Fibroblast of skin of right biceps (primary cell): ENCODE measurements at regions not wholly inside any gene's neighbourhood (a gene's known extent, or its start where the extent isn't known, plus 50 kb on each side); places are given as distances from the start of the nearest gene placed in this dataset.

Experiments
- DNase-seq: peaks from one replicate; pipeline ENCODE4 v3.0.0-alpha.2; 2013

GRCh38 chr5:30845194-30845593 is 348.3 kb upstream of the CDH6 start:
- no peak for DNase-seq

- DNase-seq: no peak
These were observed 349.9 kb upstream of the CDH6 start for GRCh38 chr5:30843541-30843940.

GRCh38 chr5:30839956-30840355 is 353.5 kb upstream of the CDH6 start:
- DNase-seq: no peak

- no peak for DNase-seq
These were observed 354.5 kb upstream of the CDH6 start for GRCh38 chr5:30838936-30839496.

GRCh38 chr5:30832519-30832918 is 361.0 kb upstream of the CDH6 start:
- no peak for DNase-seq

GRCh38 chr5:30831605-30832004 is 361.9 kb upstream of the CDH6 start:
- DNase-seq: no peak

GRCh38 chr5:30831123-30831522 is 362.4 kb upstream of the CDH6 start:
- DNase-seq: no peak

GRCh38 chr5:30811298-30811697 is 382.2 kb upstream of the CDH6 start:
- no peak for DNase-seq

GRCh38 chr5:30809933-30810332 is 383.6 kb upstream of the CDH6 start:
- DNase-seq: no peak

GRCh38 chr5:30808996-30809395 is 384.5 kb upstream of the CDH6 start:
- no peak for DNase-seq

GRCh38 chr5:30804739-30805505 is 388.6 kb upstream of the CDH6 start:
- no peak for DNase-seq

GRCh38 chr5:30802961-30803705 is 390.4 kb upstream of the CDH6 start:
- DNase-seq: peak; percentile 17

- DNase-seq: no peak
These were observed 411.8 kb upstream of the CDH6 start for GRCh38 chr5:30781643-30782042.

GRCh38 chr5:30768056-30768690 is 425.3 kb upstream of the CDH6 start:
- peak; percentile 6 for DNase-seq

GRCh38 chr5:30765706-30766105 is 427.8 kb upstream of the CDH6 start:
- no peak for DNase-seq

GRCh38 chr5:30765227-30765626 is 428.3 kb upstream of the CDH6 start:
- DNase-seq: peak; percentile 35

- peak; percentile 0 for DNase-seq
These were observed 428.8 kb upstream of the CDH6 start for GRCh38 chr5:30764704-30765103.

GRCh38 chr5:30759731-30760130 is 433.8 kb upstream of the CDH6 start:
- no peak for DNase-seq

GRCh38 chr5:30752015-30752414 is 441.5 kb upstream of the CDH6 start:
- DNase-seq: no peak

- no peak for DNase-seq
These were observed 443.5 kb upstream of the CDH6 start for GRCh38 chr5:30749971-30750370.

GRCh38 chr5:30747412-30747811 is 446.1 kb upstream of the CDH6 start:
- DNase-seq: no peak

- no peak for DNase-seq
These were observed 456.8 kb upstream of the CDH6 start for GRCh38 chr5:30736669-30737068.

GRCh38 chr5:30734118-30734517 is 459.4 kb upstream of the CDH6 start:
- DNase-seq: no peak

- DNase-seq: no peak
These were observed 468.4 kb upstream of the CDH6 start for GRCh38 chr5:30725073-30725472.
